GM06990 (cell line): ENCODE measurements at regions not wholly inside any gene's neighbourhood (a gene's known extent, or its start where the extent isn't known, plus 50 kb on each side); places are given as distances from the start of the nearest gene placed in this dataset.

Source experiments
- DNase-seq: peaks from one replicate; pipeline ENCODE4 v3.0.0-alpha.2; 2011; ENCODE audit not compliant: insufficient read length; ENCODE audit errors: extremely low read depth
- H3K27me3 ChIP-seq: replicated peaks from 2 replicates; pipeline ENCODE4 v1.6.0; 2011; ENCODE audit warnings: low read length; ENCODE audit not compliant: control insufficient read depth, insufficient read depth
- H3K36me3 ChIP-seq: 2 replicates; pipeline ENCODE4 v1.5.1; 2011; ENCODE audit warnings: low read length; ENCODE audit not compliant: control insufficient read depth, insufficient read depth
- H3K4me3 ChIP-seq: replicated peaks from 2 replicates; pipeline ENCODE4 v1.5.1; 2011; ENCODE audit warnings: low read depth, mild to moderate bottlenecking, control low read depth, low read length
- CTCF ChIP-seq: IDR thresholded peaks from 2 replicates; pipeline ENCODE4 v1.5.1; 2011; ENCODE audit warnings: low read length, control low read depth, mild to moderate bottlenecking, inconsistent platforms; ENCODE audit not compliant: insufficient read depth, poor library complexity, severe bottlenecking

DNA sequence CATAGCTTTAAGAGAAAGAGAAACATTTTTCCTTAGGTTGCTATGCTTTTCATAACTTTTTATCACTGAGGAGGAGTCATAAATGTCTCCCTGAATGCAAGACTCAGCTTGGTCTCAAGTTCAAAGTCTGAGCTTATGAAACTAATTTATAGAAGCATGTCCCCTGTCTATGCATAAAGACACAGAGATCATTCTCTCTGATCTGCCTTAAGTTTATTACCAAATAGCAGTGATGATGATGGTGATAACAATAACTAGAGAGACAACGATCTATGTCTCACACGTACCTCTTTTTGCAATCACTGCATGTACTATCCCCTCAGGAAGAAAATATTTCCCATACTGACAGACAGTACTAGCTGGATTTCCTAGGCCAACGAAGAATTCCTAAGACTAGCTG lies 266.4 kb upstream of the G2E3 start:
- DNase-seq = no peak
- Histone ChIP-seq H3K36me3 (no peaks in the 10 kb centered on the region), H3K27me3 (no peaks in the 10 kb centered on the region), H3K4me3 (no peak overlapping the region)
- no peak for TF ChIP-seq CTCF

- no peak for TF ChIP-seq CTCF
- no peak for DNase-seq
- H3K4me3 ChIP-seq = no peak overlapping the region
- H3K27me3 ChIP-seq = no peaks in the 10 kb centered on the region
- H3K36me3 ChIP-seq = no peaks in the 10 kb centered on the region
Observed at GRCh38 chr14:30295980-30296379, 263.0 kb upstream of the G2E3 start.

- Histone ChIP-seq H3K4me3 (no peak overlapping the region), H3K36me3 (no peaks in the 10 kb centered on the region), H3K27me3 (no peaks in the 10 kb centered on the region)
- DNase-seq = no peak
- no peak for TF ChIP-seq CTCF
Observed at GRCh38 chr14:30296931-30297405, 262.0 kb upstream of the G2E3 start.

DNA sequence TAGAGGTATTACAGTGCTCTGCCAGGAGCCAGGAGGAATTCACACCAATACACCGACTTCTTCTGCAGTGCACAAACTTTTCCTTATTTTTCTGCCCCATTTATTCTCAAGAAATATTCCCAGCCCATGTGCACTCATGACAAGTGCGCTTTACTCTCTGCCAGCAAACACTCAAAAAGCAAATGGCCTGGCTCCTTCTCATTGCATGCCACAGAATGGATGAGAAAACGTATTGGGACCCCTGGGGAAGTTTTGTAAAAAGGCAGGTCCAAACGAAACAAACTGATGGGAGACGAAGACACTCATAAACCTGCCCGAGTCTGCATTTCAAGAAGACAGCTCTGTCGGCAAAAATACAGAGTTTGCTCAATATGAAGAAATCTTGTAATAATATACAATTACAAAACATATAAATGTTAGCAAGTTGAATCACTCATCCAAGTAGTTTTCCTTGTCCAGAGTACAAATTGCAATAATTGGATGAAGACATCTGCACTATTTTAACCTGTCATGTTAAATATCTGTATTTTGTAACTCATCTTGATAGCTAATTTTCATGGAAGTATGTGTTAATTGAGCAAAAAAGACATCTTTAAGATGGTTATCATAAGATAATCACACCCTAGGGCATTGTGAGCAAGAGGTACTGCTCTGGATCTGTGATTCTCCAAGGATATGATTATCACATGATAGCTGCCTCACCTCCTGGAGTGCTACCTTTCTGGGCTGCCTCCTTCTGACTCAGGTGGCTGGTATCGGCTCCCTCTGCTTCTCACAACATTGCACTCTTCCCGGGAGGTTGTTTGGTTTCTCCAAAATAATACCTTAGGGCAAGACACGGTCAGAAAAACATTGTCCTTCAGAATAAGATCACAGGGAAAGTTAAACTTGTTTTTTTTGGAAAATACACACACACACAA lies 260.8 kb upstream of the G2E3 start:
- TF ChIP-seq CTCF = no peak
- no peak overlapping the region for H3K4me3 ChIP-seq
- no peaks in the 10 kb centered on the region for H3K36me3 ChIP-seq
- no peaks in the 10 kb centered on the region; the same call in 1 of the 2 replicates for H3K27me3 ChIP-seq
- no peak for DNase-seq

DNA sequence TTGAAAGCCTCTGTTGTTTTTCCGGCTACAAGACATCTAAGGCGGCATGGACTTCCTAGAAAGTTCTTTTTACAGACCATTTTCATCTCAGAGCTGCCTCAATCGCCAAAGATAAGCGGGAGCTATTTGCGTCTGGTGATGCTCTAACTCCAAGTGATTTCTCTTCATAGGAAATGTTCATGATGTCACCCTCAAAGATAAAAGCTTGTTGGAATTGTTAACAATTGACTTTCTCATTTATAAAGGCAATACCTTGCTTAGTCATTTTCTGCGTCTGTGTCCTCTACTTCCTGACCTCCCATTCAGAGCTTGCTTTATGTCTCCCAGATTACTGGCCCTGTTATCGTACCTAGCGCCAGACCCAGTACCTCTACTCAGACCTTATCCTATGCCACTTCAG lies 259.0 kb upstream of the G2E3 start:
- TF ChIP-seq CTCF = no peak
- no peak for DNase-seq
- Histone ChIP-seq H3K27me3 (no peaks in the 10 kb centered on the region; the same call in 1 of the 2 replicates), H3K4me3 (no peak overlapping the region), H3K36me3 (no peaks in the 10 kb centered on the region)
